Esophagus muscularis mucosa (tissue), 4 donors: ENCODE measurements at regions not wholly inside any gene's neighbourhood (a gene's known extent, or its start where the extent isn't known, plus 50 kb on each side); places are given as distances from the start of the nearest gene placed in this dataset.
A peak's percentile ranks its signal among the peaks of the same experiment; 100 is the strongest.

Experiments used
- DNase-seq: peaks from one replicate; pipeline ENCODE4 v3.0.0-alpha.2; 2017; ENCODE audit errors: extremely low spot score
- H3K27ac ChIP-seq, 4 donors: fragments of 200-600 bp; sonication (generic); replicated peaks in 1 of 4; 1 replicate in 3 of 4; 2 replicates in 1 of 4; pipeline ENCODE4 v1.5.1; 2016 to 2019; ENCODE audit warnings: mild to moderate bottlenecking in 1 of 4
- H3K27me3 ChIP-seq, 4 donors: fragments of 200-600 bp; sonication (generic); one replicate each; pipeline versions ENCODE4 v1.5.1 to v1.6.0; 2016 to 2019
- H3K36me3 ChIP-seq, 4 donors: fragments of 200-600 bp; sonication (generic); one replicate each; pipeline ENCODE4 v1.5.1; 2016 to 2019
- H3K4me1 ChIP-seq, 4 donors: fragments of 200-600 bp; sonication (generic); one replicate each; pipeline ENCODE4 v1.5.1; 2016 to 2019
- H3K4me3 ChIP-seq, 4 donors: fragments of 200-600 bp; sonication (generic); 1 replicate in 2 of 4; 2 replicates in 2 of 4; pipeline ENCODE4 v1.5.1; 2016 to 2019; ENCODE audit warnings: mild to moderate bottlenecking in 4 of 4, moderate library complexity in 1 of 4
- H3K9me3 ChIP-seq, 4 donors: fragments of 200-600 bp; sonication (generic); 1 replicate in 3 of 4; 2 replicates in 1 of 4; pipeline ENCODE4 v1.5.1; 2016 to 2019
- EP300 ChIP-seq: sonication (generic); formaldehyde crosslinking; IDR thresholded peaks from one replicate; pipeline ENCODE4 v1.6.1; 2017; ENCODE audit warnings: antibody characterized with exemption
- POLR2A ChIP-seq: fragments of 450-650 bp; IDR thresholded peaks from one replicate; pipeline ENCODE4 v1.6.1; 2017; ENCODE audit warnings: antibody characterized with exemption, moderate library complexity, mild to moderate bottlenecking, low read depth
- POLR2AphosphoS5 ChIP-seq, 2 donors: sonication (generic); formaldehyde crosslinking; IDR thresholded peaks; one replicate each; pipeline ENCODE4 v1.6.1; 2017; ENCODE audit warnings: antibody characterized with exemption in 2 of 2
- WGBS: methylation state at CpG from one replicate; pipeline ENCODE4 v1.1.5; 2018; 5-methylcytosine and 5-hydroxymethylcytosine counted together
- intact Hi-C: fragments of 100-400 bp; cut with DNase I; formaldehyde crosslinking; loops from one replicate; pipeline ENCODE4 v1.15.1; 2023
- TF ChIP-seq, protein P1 (sequence below), 3 experiments: fragments of 200-600 bp in 2 of 3; fragments of 450-650 bp in 1 of 3; sonication (generic) in 2 of 3; IDR thresholded peaks; one replicate each; pipeline ENCODE4 v1.5.1; 2017 to 2019; ENCODE audit warnings: antibody characterized with exemption in 3 of 3, mild to moderate bottlenecking in 2 of 3, moderate library complexity in 1 of 3

- WGBS: 34% methylated on average over 17 of the region's 17 CpGs
- H3K9me3 ChIP-seq: no peaks in the 10 kb centered on the region
- intact Hi-C loops: no loop called here
- no peak for TF ChIP-seq EP300
- no peak for TF ChIP-seq POLR2A
- peak; percentile 47 to 74 for TF ChIP-seq POLR2AphosphoS5 (IDR thresholded peaks at IDR 0.05)
- TF ChIP-seq, protein P1, sequence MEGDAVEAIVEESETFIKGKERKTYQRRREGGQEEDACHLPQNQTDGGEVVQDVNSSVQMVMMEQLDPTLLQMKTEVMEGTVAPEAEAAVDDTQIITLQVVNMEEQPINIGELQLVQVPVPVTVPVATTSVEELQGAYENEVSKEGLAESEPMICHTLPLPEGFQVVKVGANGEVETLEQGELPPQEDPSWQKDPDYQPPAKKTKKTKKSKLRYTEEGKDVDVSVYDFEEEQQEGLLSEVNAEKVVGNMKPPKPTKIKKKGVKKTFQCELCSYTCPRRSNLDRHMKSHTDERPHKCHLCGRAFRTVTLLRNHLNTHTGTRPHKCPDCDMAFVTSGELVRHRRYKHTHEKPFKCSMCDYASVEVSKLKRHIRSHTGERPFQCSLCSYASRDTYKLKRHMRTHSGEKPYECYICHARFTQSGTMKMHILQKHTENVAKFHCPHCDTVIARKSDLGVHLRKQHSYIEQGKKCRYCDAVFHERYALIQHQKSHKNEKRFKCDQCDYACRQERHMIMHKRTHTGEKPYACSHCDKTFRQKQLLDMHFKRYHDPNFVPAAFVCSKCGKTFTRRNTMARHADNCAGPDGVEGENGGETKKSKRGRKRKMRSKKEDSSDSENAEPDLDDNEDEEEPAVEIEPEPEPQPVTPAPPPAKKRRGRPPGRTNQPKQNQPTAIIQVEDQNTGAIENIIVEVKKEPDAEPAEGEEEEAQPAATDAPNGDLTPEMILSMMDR (IDR thresholded peaks at IDR 0.05): peak in 1 of 3 experiments; percentile 34
- no peaks in the 10 kb centered on the region for H3K27me3 ChIP-seq
- H3K36me3 ChIP-seq: no peaks in the 10 kb centered on the region
- DNase-seq: no peak
- peaks cover 0 to 56% (median 50%) of the 10 kb centered on the region in 4 donors for H3K4me1 ChIP-seq
- peak overlapping the region in 2 of 4 donors; percentile 6 to 35 for H3K4me3 ChIP-seq
- H3K27ac ChIP-seq: peak overlapping the region; percentile 72 to 85 (median 77)
Measured at GRCh38 chr15:97791824-97792792, 168.4 kb upstream of the ARRDC4 start.

GRCh38 chr15:97804950-97805349 lies 155.6 kb upstream of the ARRDC4 start:
- 75% methylated on average over 3 of the region's 3 CpGs for WGBS
- Histone ChIP-seq H3K27me3 (no peaks in the 10 kb centered on the region), H3K9me3 (no peaks in the 10 kb centered on the region), H3K4me1 (peaks cover 0 to 7% (median 0%) of the 10 kb centered on the region in 4 donors), H3K36me3 (no peaks in the 10 kb centered on the region), H3K4me3 (no peak overlapping the region), H3K27ac (no peak overlapping the region)
- peak; percentile 55 for DNase-seq
- intact Hi-C loops: no loop called here
- TF ChIP-seq, protein P1 (IDR thresholded peaks at IDR 0.05): peak in 1 of 3 experiments; percentile 11
- TF ChIP-seq POLR2AphosphoS5 (IDR thresholded peaks at IDR 0.05): no peak

DNA sequence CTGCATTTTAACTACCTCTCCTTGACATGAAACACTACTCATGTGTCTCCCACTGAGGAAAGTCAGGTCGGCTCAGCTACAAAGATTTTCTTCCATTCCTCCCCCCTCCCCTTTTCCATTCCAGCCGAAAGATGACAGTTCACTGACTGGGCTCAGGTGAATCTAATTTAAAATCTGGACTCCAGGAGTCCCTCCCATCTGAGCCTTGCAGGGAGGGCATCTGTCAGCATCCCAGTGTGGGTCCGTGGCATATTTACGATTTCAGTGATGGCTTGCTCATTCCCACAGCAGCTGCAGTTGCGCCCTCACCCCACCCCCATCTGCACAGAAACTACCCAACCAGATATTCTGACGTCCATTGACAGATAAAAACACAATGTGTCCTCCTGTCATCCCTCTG lies 153.7 kb upstream of the ARRDC4 start:
- no peak for TF ChIP-seq EP300
- TF ChIP-seq, protein P1 (IDR thresholded peaks at IDR 0.05): no peak
- no peak for TF ChIP-seq POLR2AphosphoS5 (IDR thresholded peaks at IDR 0.05)
- TF ChIP-seq POLR2A: no peak
- intact Hi-C loops: no loop called here

GRCh38 chr15:97815835-97816234 lies 144.7 kb upstream of the ARRDC4 start:
- WGBS: 89% methylated on average over 2 of the region's 2 CpGs
- DNase-seq: peak; percentile 87
- no peaks in the 10 kb centered on the region for H3K4me1 ChIP-seq
- no peaks in the 10 kb centered on the region for H3K36me3 ChIP-seq
- H3K4me3 ChIP-seq: no peak overlapping the region
- peaks cover 0 to 7% (median 2%) of the 10 kb centered on the region in 4 donors for H3K9me3 ChIP-seq
- no peaks in the 10 kb centered on the region for H3K27me3 ChIP-seq
- TF ChIP-seq POLR2A (no peak), EP300 (no peak), POLR2AphosphoS5 (IDR thresholded peaks at IDR 0.05) (no peak)
- TF ChIP-seq, protein P1 (IDR thresholded peaks at IDR 0.05): no peak
- intact Hi-C loops: loop anchor here (5.0 kb wide), 1 partner anchor 51 kb away; no protein-coding TSS in a partner anchor
- no peak overlapping the region for H3K27ac ChIP-seq

More for the DNA sequence above, 153.7 kb upstream of the ARRDC4 start:
- WGBS: 78% methylated on average over 5 of the region's 6 CpGs
- DNase-seq: peak; percentile 80
- no peaks in the 10 kb centered on the region for H3K36me3 ChIP-seq
- no peaks in the 10 kb centered on the region for H3K4me1 ChIP-seq
- no peaks in the 10 kb centered on the region for H3K27me3 ChIP-seq
- peaks cover 0 to 7% (median 2%) of the 10 kb centered on the region in 4 donors for H3K9me3 ChIP-seq
- H3K27ac ChIP-seq: no peak overlapping the region
- no peak overlapping the region for H3K4me3 ChIP-seq
